ENCODE measurements at regions not wholly inside any gene's neighbourhood (a gene's known extent, or its start where the extent isn't known, plus 50 kb on each side); places are given as distances from the start of the nearest gene placed in this dataset.

DNA sequence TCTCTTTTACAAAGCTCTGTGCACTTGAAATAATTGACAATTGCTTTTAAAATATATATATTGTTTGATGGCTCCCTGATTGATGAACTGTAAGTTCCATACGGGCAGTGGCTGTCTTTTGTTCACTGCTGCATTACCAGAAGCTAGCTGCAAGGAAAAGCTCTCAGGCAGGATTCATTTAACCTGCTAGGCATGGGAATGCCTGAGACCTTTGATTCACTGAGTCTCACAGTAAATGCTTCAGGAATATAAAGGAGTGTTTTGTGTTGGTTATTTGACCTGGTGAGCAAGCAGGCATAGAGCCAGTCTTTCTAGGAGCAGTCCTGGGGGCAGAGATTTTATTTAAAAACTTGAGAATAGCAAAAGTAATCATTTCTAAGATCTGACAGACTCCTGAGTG lies 193.2 kb upstream of the ITGA4 start:
- Histone ChIP-seq H3K27me3 (ENCODE audit: control insufficient read depth in 4 of 4, insufficient read depth in 4 of 4, low read length in 3 of 4) (no peaks in the 10 kb centered on the region), H3K4me1 (ENCODE audit: control insufficient read depth in 4 of 4, insufficient read depth in 4 of 4, low read length in 3 of 4) (no peaks in the 10 kb centered on the region), H3K9me3 (ENCODE audit: control insufficient read depth in 4 of 4, low read length in 3 of 4) (no peaks in the 10 kb centered on the region), H3K36me3 (ENCODE audit: control insufficient read depth in 4 of 4, insufficient read depth in 3 of 4, low read depth in 1 of 4, low read length in 3 of 4) (no peaks in the 10 kb centered on the region), H3K27ac (ENCODE audit: low read depth in 1 of 2, low read length in 2 of 2) (no peak overlapping the region), H3K9ac (ENCODE audit: low read depth in 1 of 2, low read length in 2 of 2) (no peak overlapping the region), H3K4me3 (ENCODE audit: low read depth in 1 of 3, low read length in 3 of 3) (no peak overlapping the region)
- no peak for DNase-seq (ENCODE audit: low spot score)
- TF ChIP-seq, protein P1, sequence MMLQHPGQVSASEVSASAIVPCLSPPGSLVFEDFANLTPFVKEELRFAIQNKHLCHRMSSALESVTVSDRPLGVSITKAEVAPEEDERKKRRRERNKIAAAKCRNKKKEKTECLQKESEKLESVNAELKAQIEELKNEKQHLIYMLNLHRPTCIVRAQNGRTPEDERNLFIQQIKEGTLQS (IDR thresholded peaks at IDR 0.05): no peak
- TF ChIP-seq, protein P2, sequence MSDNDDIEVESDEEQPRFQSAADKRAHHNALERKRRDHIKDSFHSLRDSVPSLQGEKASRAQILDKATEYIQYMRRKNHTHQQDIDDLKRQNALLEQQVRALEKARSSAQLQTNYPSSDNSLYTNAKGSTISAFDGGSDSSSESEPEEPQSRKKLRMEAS (IDR thresholded peaks at IDR 0.05): no peak
- TF ChIP-seq TAF1 (conservative IDR thresholded peaks at IDR 0.05) (no peak), FOXA2 (IDR thresholded peaks at IDR 0.05) (no peak), FOXA1 (IDR thresholded peaks at IDR 0.05) (no peak), SP1 (IDR thresholded peaks at IDR 0.05) (no peak), EGR1 (IDR thresholded peaks at IDR 0.05; ENCODE audit: low read depth in 2 of 2) (no peak), JUND (IDR thresholded peaks at IDR 0.05) (no peak), RAD21 (IDR thresholded peaks at IDR 0.05) (no peak), RXRA (IDR thresholded peaks at IDR 0.05) (no peak), HNF4A (conservative IDR thresholded peaks at IDR 0.05) (no peak), HNF4G (IDR thresholded peaks at IDR 0.05) (no peak), YY1 (IDR thresholded peaks at IDR 0.05) (no peak), NR2F2 (IDR thresholded peaks at IDR 0.05) (no peak), GABPA (IDR thresholded peaks at IDR 0.05 in 1 of 2, conservative IDR thresholded peaks at IDR 0.05 in 1 of 2) (no peak), CTCF (IDR thresholded peaks at IDR 0.05; ENCODE audit: low read depth, low read length, missing input control) (no peak)
- TF ChIP-seq, protein P3, sequence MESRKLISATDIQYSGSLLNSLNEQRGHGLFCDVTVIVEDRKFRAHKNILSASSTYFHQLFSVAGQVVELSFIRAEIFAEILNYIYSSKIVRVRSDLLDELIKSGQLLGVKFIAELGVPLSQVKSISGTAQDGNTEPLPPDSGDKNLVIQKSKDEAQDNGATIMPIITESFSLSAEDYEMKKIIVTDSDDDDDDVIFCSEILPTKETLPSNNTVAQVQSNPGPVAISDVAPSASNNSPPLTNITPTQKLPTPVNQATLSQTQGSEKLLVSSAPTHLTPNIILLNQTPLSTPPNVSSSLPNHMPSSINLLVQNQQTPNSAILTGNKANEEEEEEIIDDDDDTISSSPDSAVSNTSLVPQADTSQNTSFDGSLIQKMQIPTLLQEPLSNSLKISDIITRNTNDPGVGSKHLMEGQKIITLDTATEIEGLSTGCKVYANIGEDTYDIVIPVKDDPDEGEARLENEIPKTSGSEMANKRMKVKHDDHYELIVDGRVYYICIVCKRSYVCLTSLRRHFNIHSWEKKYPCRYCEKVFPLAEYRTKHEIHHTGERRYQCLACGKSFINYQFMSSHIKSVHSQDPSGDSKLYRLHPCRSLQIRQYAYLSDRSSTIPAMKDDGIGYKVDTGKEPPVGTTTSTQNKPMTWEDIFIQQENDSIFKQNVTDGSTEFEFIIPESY (IDR thresholded peaks at IDR 0.05): no peak
- TF ChIP-seq, protein P4, sequence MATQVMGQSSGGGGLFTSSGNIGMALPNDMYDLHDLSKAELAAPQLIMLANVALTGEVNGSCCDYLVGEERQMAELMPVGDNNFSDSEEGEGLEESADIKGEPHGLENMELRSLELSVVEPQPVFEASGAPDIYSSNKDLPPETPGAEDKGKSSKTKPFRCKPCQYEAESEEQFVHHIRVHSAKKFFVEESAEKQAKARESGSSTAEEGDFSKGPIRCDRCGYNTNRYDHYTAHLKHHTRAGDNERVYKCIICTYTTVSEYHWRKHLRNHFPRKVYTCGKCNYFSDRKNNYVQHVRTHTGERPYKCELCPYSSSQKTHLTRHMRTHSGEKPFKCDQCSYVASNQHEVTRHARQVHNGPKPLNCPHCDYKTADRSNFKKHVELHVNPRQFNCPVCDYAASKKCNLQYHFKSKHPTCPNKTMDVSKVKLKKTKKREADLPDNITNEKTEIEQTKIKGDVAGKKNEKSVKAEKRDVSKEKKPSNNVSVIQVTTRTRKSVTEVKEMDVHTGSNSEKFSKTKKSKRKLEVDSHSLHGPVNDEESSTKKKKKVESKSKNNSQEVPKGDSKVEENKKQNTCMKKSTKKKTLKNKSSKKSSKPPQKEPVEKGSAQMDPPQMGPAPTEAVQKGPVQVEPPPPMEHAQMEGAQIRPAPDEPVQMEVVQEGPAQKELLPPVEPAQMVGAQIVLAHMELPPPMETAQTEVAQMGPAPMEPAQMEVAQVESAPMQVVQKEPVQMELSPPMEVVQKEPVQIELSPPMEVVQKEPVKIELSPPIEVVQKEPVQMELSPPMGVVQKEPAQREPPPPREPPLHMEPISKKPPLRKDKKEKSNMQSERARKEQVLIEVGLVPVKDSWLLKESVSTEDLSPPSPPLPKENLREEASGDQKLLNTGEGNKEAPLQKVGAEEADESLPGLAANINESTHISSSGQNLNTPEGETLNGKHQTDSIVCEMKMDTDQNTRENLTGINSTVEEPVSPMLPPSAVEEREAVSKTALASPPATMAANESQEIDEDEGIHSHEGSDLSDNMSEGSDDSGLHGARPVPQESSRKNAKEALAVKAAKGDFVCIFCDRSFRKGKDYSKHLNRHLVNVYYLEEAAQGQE (IDR thresholded peaks at IDR 0.05): no peak
- 38% methylated on average over 1 of the region's 1 CpG for WGBS
